ENCODE measurements at regions not wholly inside any gene's neighbourhood (a gene's known extent, or its start where the extent isn't known, plus 50 kb on each side); places are given as distances from the start of the nearest gene placed in this dataset.
"Not testable (repeated sequence)": the region's sequence is repeated elsewhere in the genome, so short reads cannot be mapped to it uniquely, and the experiment has no call there.

DNA sequence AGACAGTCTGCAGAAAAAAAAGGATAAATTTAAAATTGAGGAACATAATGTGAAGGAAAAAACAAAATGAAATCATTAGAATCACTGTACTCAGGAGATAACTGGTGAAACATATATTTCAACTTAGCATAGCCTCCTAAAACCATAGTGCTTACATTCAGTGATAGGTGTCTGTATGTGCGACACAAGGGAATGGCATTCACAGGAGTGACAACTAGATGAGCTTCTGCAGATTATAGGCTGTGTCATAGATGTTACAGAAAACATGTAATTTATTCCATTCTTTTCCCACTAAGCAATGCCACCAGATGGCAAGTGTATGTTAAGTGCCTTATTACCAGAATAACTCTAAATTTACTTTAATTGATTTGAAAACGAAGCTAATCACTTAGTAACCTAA lies 960.0 kb upstream of the PCDH20 start:
- no peak overlapping the region for H3K27ac ChIP-seq (ENCODE audit: low read depth, low read length)
- no peak overlapping the region for H3K4me3 ChIP-seq (ENCODE audit: low read depth in 1 of 5, low read length in 5 of 5)
- no peaks in the 10 kb centered on the region for H3K36me3 ChIP-seq (ENCODE audit: control insufficient read depth in 5 of 5, insufficient read depth in 5 of 5, low read length in 5 of 5)
- no peak overlapping the region for H3K9ac ChIP-seq (ENCODE audit: low read length in 5 of 5)
- no peaks in the 10 kb centered on the region for H3K27me3 ChIP-seq (ENCODE audit: control insufficient read depth in 5 of 5, insufficient read depth in 4 of 5, low read length in 5 of 5)
- no peaks in the 10 kb centered on the region for H3K4me1 ChIP-seq (ENCODE audit: control insufficient read depth in 5 of 5, insufficient read depth in 5 of 5, low read length in 5 of 5)
- no peaks in the 10 kb centered on the region for H3K9me3 ChIP-seq (ENCODE audit: control insufficient read depth in 5 of 5, low read length in 5 of 5)

DNA sequence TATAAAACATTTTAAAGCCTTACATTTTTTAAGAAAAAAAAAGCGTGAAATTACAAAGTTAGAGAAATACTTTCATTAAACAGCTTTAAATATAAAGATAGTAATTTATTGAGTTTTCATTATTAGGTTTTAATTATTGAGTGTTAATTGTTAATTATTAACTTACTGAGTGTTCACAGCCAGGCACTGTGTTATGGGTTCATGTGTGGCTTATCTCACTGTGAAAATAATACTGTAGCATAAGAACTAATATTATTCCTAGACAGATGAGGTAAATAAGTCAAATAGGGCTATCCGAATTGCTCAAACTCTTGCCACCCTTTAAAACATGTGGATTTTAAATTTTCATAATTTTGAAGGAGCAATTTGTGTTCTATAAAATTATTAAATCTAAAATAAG lies 956.1 kb upstream of the PCDH20 start:
- H3K36me3 ChIP-seq (ENCODE audit: control insufficient read depth in 5 of 5, insufficient read depth in 5 of 5, low read length in 5 of 5): no peaks in the 10 kb centered on the region
- no peaks in the 10 kb centered on the region for H3K4me1 ChIP-seq (ENCODE audit: control insufficient read depth in 5 of 5, insufficient read depth in 5 of 5, low read length in 5 of 5)
- no peak overlapping the region for H3K4me3 ChIP-seq (ENCODE audit: low read depth in 1 of 5, low read length in 5 of 5)
- H3K27ac ChIP-seq (ENCODE audit: low read depth, low read length): no peak overlapping the region
- no peaks in the 10 kb centered on the region for H3K27me3 ChIP-seq (ENCODE audit: control insufficient read depth in 5 of 5, insufficient read depth in 4 of 5, low read length in 5 of 5)
- no peaks in the 10 kb centered on the region for H3K9me3 ChIP-seq (ENCODE audit: control insufficient read depth in 5 of 5, low read length in 5 of 5)
- H3K9ac ChIP-seq (ENCODE audit: low read length in 5 of 5): no peak overlapping the region

DNA sequence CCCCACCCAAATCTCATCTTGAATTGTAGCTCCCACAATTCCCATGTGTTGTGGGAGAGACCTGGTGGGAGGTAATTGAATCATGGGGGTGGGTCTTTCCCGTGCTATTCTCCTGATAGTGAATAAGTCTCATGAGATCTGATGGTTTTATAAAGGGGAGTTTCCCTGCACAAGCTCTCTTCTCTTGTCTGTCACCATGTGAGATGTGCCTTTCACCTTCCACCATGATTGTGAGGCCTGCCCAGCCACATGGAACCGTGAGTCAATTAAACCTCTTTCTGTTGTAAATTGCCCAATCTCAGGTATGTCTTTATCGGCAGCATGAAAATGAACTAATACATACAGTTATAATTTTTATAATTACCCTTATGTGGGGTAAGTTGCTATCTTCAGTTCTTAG lies 952.3 kb upstream of the PCDH20 start:
- not testable (repeated sequence) for H3K36me3 ChIP-seq (ENCODE audit: control insufficient read depth in 5 of 5, insufficient read depth in 5 of 5, low read length in 5 of 5); H3K27ac ChIP-seq (ENCODE audit: low read depth, low read length); H3K9me3 ChIP-seq (ENCODE audit: control insufficient read depth in 5 of 5, low read length in 5 of 5); H3K4me1 ChIP-seq (ENCODE audit: control insufficient read depth in 5 of 5, insufficient read depth in 5 of 5, low read length in 5 of 5); H3K27me3 ChIP-seq (ENCODE audit: control insufficient read depth in 5 of 5, insufficient read depth in 4 of 5, low read length in 5 of 5); H3K4me3 ChIP-seq (ENCODE audit: low read depth in 1 of 5, low read length in 5 of 5); H3K9ac ChIP-seq (ENCODE audit: low read length in 5 of 5)

DNA sequence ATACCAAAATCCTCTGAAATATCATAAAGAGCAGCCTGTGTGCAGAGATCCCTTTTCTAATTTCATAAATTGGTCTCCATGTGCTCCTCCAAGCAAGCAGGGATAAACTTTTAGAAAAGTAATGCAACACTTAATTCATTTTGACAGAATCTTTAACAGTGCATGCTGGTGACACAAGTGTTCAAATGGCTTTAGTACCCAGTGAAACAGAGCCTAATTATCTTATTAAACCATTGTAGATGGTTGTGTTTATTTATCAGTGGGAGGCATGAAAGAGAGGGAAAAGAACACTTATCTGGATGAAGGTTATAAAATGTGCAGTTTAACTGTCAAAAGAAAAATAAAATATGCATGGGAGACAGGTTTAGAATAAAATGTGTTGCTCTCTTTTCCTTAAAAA lies 945.0 kb upstream of the PCDH20 start:
- Histone ChIP-seq H3K27me3 (ENCODE audit: control insufficient read depth in 5 of 5, insufficient read depth in 4 of 5, low read length in 5 of 5) (no peaks in the 10 kb centered on the region), H3K9ac (ENCODE audit: low read length in 5 of 5) (no peak overlapping the region), H3K4me3 (ENCODE audit: low read depth in 1 of 5, low read length in 5 of 5) (no peak overlapping the region), H3K9me3 (ENCODE audit: control insufficient read depth in 5 of 5, low read length in 5 of 5) (peaks cover 0 to 3% (median 0%) of the 10 kb centered on the region in 5 donors), H3K27ac (ENCODE audit: low read depth, low read length) (no peak overlapping the region), H3K36me3 (ENCODE audit: control insufficient read depth in 5 of 5, insufficient read depth in 5 of 5, low read length in 5 of 5) (no peaks in the 10 kb centered on the region), H3K4me1 (ENCODE audit: control insufficient read depth in 5 of 5, insufficient read depth in 5 of 5, low read length in 5 of 5) (no peaks in the 10 kb centered on the region)

DNA sequence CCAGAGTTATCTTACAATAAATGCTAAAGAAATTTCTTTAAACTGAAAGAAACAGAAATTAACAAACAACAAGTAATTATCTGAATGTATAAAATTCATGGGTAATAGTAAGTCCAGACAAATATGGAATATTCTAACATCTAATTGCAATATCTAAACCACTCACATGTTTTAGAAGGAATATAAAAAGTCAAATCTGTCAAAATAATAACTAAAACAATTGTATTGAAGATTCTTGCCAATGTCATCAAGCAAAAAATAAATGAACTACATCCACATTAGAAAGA lies 942.9 kb upstream of the PCDH20 start:
- no peak overlapping the region for H3K27ac ChIP-seq (ENCODE audit: low read depth, low read length)
- no peaks in the 10 kb centered on the region for H3K4me1 ChIP-seq (ENCODE audit: control insufficient read depth in 5 of 5, insufficient read depth in 5 of 5, low read length in 5 of 5)
- H3K4me3 ChIP-seq (ENCODE audit: low read depth in 1 of 5, low read length in 5 of 5): no peak overlapping the region
- H3K9me3 ChIP-seq (ENCODE audit: control insufficient read depth in 5 of 5, low read length in 5 of 5): peaks cover 0 to 3% (median 0%) of the 10 kb centered on the region in 5 donors
- no peak overlapping the region for H3K9ac ChIP-seq (ENCODE audit: low read length in 5 of 5)
- H3K27me3 ChIP-seq (ENCODE audit: control insufficient read depth in 5 of 5, insufficient read depth in 4 of 5, low read length in 5 of 5): no peaks in the 10 kb centered on the region
- no peaks in the 10 kb centered on the region for H3K36me3 ChIP-seq (ENCODE audit: control insufficient read depth in 5 of 5, insufficient read depth in 5 of 5, low read length in 5 of 5)

DNA sequence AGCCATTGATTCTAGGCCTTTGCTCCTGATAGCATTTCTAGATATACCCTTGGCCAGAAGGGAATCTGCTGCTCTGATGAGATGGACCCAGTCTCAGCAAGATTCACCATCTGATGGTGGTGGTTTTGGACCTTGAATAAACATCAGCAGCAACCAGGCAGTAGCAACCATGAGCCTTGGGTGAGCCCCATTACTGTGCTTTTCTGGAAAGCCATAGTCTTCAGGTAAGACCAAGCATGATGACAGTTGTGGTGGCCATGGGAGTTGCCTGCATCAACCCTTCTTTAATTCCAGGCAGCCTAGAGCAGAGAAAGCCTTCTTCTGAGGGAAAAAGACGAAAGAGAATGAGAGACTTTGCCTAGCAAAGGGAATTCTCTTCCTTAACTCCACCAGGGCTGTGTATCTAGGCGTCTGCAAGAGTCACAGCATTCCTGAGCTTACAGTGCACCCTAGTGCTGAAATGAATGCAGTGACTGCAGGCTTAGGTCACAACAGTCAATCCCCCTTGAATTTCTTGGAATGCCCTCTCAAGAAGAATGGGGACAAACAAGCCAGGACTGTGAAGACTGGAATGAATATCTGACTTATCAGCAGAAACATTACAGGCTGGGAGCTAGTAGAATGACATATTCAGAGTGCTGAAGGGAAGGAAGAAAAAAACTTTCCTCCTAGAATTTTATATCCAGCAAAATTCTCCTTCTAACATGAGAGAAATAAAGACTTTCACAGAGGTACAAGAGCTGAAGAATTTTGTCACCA lies 942.4 kb upstream of the PCDH20 start:
- Histone ChIP-seq H3K36me3 (ENCODE audit: control insufficient read depth in 5 of 5, insufficient read depth in 5 of 5, low read length in 5 of 5) (no peaks in the 10 kb centered on the region), H3K4me1 (ENCODE audit: control insufficient read depth in 5 of 5, insufficient read depth in 5 of 5, low read length in 5 of 5) (no peaks in the 10 kb centered on the region), H3K27ac (ENCODE audit: low read depth, low read length) (no peak overlapping the region), H3K9me3 (ENCODE audit: control insufficient read depth in 5 of 5, low read length in 5 of 5) (peaks cover 0 to 3% (median 0%) of the 10 kb centered on the region in 5 donors), H3K4me3 (ENCODE audit: low read depth in 1 of 5, low read length in 5 of 5) (no peak overlapping the region), H3K9ac (ENCODE audit: low read length in 5 of 5) (no peak overlapping the region), H3K27me3 (ENCODE audit: control insufficient read depth in 5 of 5, insufficient read depth in 4 of 5, low read length in 5 of 5) (no peaks in the 10 kb centered on the region)

DNA sequence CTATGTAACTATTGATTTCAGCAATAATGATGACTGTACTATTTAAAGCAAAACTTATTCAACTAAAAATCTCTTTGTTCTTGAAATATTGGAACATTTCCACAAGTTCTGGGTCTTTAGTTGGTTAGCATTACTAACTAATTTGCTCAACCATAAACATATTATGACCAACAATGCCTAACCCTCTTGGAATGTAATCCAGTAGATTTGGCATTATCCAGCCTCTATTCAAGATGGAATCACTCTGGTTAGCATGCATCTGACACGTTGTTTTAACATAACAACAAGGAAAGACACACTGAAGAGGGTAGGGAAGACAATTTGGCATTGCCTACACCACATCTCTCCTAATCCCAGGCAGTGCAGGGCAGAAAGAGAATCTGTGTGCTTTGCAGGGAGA lies 941.3 kb upstream of the PCDH20 start:
- H3K9ac ChIP-seq (ENCODE audit: low read length in 5 of 5): no peak overlapping the region
- H3K27me3 ChIP-seq (ENCODE audit: control insufficient read depth in 5 of 5, insufficient read depth in 4 of 5, low read length in 5 of 5): no peaks in the 10 kb centered on the region
- no peaks in the 10 kb centered on the region for H3K36me3 ChIP-seq (ENCODE audit: control insufficient read depth in 5 of 5, insufficient read depth in 5 of 5, low read length in 5 of 5)
- no peaks in the 10 kb centered on the region for H3K4me1 ChIP-seq (ENCODE audit: control insufficient read depth in 5 of 5, insufficient read depth in 5 of 5, low read length in 5 of 5)
- H3K9me3 ChIP-seq (ENCODE audit: control insufficient read depth in 5 of 5, low read length in 5 of 5): peaks cover 0 to 3% (median 0%) of the 10 kb centered on the region in 5 donors
- no peak overlapping the region for H3K4me3 ChIP-seq (ENCODE audit: low read depth in 1 of 5, low read length in 5 of 5)
- no peak overlapping the region for H3K27ac ChIP-seq (ENCODE audit: low read depth, low read length)

DNA sequence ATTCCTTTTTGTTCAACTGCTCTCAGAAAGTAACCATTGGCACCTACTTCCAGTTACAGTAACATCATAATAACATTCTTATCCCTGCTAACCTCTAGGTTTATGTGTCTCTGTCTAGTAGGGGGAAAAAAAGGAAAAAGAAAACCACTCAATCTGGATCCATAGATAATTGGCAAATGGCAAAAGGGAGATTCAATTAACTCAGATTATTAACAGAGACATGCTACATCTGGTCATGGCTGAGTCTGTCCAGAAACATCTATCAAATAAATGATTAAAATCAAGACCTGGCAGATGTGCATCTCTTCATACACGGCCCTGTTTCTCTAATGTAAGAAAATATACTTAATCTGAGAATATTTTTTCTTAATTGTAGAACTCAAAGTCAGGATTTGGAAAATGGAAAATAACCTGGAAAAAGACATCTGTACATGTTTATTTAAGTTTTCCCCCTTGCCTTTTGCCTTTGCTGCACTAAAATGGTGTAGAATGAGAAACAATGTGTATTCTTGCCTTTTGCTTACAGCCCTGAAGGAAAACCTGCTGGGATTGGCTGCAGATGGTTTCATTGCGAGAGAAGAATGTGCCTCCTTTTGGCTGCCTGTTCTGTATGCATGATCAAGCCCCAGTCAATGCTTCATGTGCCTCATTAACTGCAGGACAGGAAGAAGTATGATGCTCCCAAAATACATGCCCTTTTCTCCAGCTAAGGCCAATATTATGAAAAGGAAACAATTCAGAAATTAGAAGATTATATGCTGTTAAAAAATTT lies 921.6 kb upstream of the PCDH20 start:
- H3K4me1 ChIP-seq (ENCODE audit: control insufficient read depth in 5 of 5, insufficient read depth in 5 of 5, low read length in 5 of 5): no peaks in the 10 kb centered on the region
- H3K4me3 ChIP-seq (ENCODE audit: low read depth in 1 of 5, low read length in 5 of 5): no peak overlapping the region
- no peaks in the 10 kb centered on the region for H3K27me3 ChIP-seq (ENCODE audit: control insufficient read depth in 5 of 5, insufficient read depth in 4 of 5, low read length in 5 of 5)
- no peaks in the 10 kb centered on the region for H3K9me3 ChIP-seq (ENCODE audit: control insufficient read depth in 5 of 5, low read length in 5 of 5)
- H3K36me3 ChIP-seq (ENCODE audit: control insufficient read depth in 5 of 5, insufficient read depth in 5 of 5, low read length in 5 of 5): no peaks in the 10 kb centered on the region
- no peak overlapping the region for H3K9ac ChIP-seq (ENCODE audit: low read length in 5 of 5)
- H3K27ac ChIP-seq (ENCODE audit: low read depth, low read length): no peak overlapping the region

DNA sequence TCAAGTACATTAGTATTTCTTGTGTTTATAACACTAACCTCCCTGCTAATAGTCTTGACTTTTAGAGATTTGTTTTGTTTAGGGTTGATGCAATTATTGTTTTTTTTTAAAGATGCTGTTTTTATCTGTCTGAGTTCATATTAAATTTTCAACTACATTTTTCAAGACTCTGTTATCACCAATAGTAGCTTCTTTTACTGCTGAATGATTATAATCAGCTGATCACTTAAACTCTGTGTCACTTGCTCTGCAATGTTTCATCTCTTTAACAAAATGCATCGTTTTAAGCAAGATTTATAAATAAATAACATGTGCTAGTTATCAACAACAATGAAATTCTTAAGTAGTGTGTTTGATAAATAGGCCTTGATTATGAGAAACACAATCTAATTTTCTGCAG lies 920.9 kb upstream of the PCDH20 start:
- no peak overlapping the region for H3K9ac ChIP-seq (ENCODE audit: low read length in 5 of 5)
- no peaks in the 10 kb centered on the region for H3K36me3 ChIP-seq (ENCODE audit: control insufficient read depth in 5 of 5, insufficient read depth in 5 of 5, low read length in 5 of 5)
- H3K27ac ChIP-seq (ENCODE audit: low read depth, low read length): no peak overlapping the region
- no peak overlapping the region for H3K4me3 ChIP-seq (ENCODE audit: low read depth in 1 of 5, low read length in 5 of 5)
- H3K4me1 ChIP-seq (ENCODE audit: control insufficient read depth in 5 of 5, insufficient read depth in 5 of 5, low read length in 5 of 5): no peaks in the 10 kb centered on the region
- no peaks in the 10 kb centered on the region for H3K27me3 ChIP-seq (ENCODE audit: control insufficient read depth in 5 of 5, insufficient read depth in 4 of 5, low read length in 5 of 5)
- H3K9me3 ChIP-seq (ENCODE audit: control insufficient read depth in 5 of 5, low read length in 5 of 5): no peaks in the 10 kb centered on the region

DNA sequence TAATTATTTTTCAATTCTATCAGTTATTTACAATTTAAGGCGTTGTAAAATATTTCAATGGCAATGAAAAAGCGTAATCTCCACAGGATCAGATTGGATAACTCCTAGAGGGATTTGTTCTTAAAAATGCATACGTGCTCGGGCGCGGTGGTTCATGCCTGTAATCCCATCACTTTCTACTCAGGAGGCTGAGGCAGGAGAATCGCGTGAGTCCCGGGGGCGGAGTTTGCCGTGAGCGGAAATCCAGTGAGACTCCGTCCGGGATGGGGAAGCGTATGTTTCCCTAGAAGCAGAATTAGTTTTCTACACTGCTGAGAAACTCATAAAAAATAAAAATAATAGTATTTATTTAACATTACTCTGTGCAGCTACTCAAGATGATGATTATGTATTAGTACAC lies 917.8 kb upstream of the PCDH20 start:
- no peak overlapping the region for H3K4me3 ChIP-seq (ENCODE audit: low read depth in 1 of 5, low read length in 5 of 5)
- H3K27me3 ChIP-seq (ENCODE audit: control insufficient read depth in 5 of 5, insufficient read depth in 4 of 5, low read length in 5 of 5): no peaks in the 10 kb centered on the region
- no peak overlapping the region for H3K9ac ChIP-seq (ENCODE audit: low read length in 5 of 5)
- H3K36me3 ChIP-seq (ENCODE audit: control insufficient read depth in 5 of 5, insufficient read depth in 5 of 5, low read length in 5 of 5): no peaks in the 10 kb centered on the region
- H3K9me3 ChIP-seq (ENCODE audit: control insufficient read depth in 5 of 5, low read length in 5 of 5): no peaks in the 10 kb centered on the region
- no peak overlapping the region for H3K27ac ChIP-seq (ENCODE audit: low read depth, low read length)
- H3K4me1 ChIP-seq (ENCODE audit: control insufficient read depth in 5 of 5, insufficient read depth in 5 of 5, low read length in 5 of 5): no peaks in the 10 kb centered on the region
